Activated CD8-positive, alpha-beta memory T cell treated with anti-CD3 and anti-CD28 coated beads, Interleukin-2, amount 50 U/mL, for 1 hour (primary cell): ENCODE measurements at regions not wholly inside any gene's neighbourhood (a gene's known extent, or its start where the extent isn't known, plus 50 kb on each side); places are given as distances from the start of the nearest gene placed in this dataset.
"Not testable (repeated sequence)": the region's sequence is repeated elsewhere in the genome, so short reads cannot be mapped to it uniquely, and the experiment has no call there.

ENCODE experiments used
- DNase-seq: peaks from one replicate; pipeline ENCODE4 v3.0.0-alpha.2; 2020; ENCODE audit errors: extremely low read depth

GRCh38 chr4:19038231-19038630 lies 1016.7 kb upstream of the LCORL start:
- DNase-seq: no peak

- DNase-seq: no peak
Measured at GRCh38 chr4:19033816-19034733, 1012.5 kb upstream of the LCORL start.

- DNase-seq: no peak
Measured at GRCh38 chr4:19030536-19030935, 1009.0 kb upstream of the LCORL start.

DNA sequence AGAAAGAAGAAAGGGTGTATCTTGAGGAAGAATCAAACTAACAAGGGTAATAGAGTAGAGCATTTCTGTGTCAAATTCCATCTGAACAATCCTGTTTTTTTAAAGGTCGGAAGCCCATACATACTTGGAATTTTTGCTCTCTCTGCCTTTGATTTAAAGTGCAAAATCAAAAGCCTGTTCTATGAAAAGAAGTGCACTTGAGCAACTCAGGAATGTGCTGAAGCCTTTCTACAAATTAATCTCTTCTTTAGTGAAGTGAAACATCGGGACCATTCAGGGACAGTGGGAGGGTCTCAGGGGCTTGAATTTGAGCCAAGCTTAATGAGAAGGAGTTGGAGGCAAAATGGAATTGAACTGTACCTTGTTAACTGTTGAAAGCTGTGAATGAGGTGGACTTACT lies 1008.5 kb upstream of the LCORL start:
- no peak for DNase-seq

GRCh38 chr4:19026281-19026680 lies 1004.7 kb upstream of the LCORL start:
- DNase-seq: no peak

DNA sequence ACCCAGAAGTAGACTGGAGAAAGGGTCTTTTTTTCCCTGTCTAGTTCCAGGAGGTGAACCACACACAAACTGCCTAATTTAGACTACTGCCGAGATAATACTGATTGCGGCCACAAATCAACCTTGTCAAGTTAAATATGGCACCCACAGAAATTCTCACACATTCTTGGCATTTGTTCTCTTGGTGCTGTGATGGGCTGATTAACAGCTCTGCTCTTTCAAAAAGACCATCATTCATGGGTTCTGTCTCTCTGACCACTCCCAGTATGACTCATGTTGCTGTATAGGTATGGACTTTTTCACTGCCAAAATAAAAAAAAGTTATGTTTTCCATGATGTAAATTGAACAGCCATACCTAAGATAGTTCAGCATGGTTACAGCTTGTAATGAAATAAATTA lies 1003.5 kb upstream of the LCORL start:
- DNase-seq: no peak

DNA sequence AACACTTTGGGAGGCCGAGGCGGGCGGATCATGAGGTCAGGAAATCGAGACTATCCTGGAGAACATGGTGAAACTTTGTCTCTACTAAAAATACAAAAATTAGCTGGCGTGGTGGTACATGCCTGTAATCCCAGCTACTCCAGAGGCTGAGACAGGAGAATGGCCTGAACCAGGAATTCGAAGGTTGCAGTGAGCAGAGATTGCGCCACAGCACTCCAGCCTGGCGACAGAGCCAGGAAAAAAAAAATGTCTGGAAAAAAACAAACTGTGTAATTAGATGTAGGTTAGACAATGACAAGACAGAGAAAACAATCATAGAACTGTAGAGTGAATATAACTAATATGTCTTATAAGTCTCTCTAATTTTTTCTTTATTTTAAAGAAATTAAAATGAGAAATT lies 1002.5 kb upstream of the LCORL start:
- DNase-seq: no peak

DNA sequence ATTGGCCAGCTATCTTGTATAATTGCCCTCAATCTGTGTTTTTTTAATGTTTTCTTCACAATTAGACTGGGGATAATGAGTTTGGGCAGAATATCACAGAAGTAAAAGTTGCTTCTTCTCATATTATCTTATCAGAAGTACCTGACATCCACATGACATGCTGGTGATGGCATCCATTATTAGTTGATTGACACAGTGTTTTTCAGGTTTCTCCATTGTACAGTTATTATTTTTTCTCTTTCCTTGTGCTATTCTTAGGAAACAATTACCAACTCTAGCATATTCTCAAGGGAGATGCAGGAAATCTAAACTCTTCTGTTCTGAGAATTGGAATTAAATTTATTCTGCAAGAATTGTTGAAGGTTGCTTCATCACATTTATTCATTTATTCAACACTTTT lies 1000.1 kb upstream of the LCORL start:
- no peak for DNase-seq

DNA sequence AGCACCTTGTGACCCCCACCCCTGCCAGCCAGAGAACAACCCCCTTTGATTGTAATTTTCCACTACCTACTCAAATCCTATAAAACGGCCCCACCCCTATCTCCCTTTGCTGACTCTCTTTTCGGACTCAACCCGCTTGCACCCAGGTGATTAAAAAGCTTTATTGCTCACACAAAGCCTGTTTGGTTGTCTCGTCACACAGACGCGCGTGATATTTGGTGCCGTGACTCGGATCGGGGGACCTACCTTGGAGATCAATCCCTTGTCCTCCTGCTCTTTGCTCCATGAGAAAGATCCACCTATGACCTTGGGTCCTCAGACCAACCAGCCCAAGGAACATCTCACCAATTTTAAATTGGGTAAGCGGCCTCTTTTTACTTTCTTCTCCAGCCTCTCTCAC lies 995.0 kb upstream of the LCORL start:
- DNase-seq: not testable (repeated sequence)

DNA sequence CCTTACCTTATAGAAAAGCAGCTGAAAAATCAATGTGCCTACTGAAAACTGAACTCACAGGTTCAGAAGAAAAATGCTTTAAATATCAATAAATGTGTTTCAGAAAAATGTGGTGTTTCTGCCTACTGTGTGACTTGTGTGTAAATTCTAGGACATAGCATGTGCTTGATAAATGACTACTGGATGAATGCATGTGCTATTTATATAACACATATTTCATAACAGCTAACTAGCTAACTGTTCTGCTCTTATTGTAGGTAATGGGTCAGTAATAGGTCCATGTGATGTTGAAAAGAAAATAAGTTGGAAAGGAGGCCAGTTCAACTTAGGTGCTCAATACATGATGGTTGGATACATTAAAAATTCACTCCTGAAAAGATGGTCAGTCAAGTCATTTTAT lies 993.0 kb upstream of the LCORL start:
- no peak for DNase-seq

DNA sequence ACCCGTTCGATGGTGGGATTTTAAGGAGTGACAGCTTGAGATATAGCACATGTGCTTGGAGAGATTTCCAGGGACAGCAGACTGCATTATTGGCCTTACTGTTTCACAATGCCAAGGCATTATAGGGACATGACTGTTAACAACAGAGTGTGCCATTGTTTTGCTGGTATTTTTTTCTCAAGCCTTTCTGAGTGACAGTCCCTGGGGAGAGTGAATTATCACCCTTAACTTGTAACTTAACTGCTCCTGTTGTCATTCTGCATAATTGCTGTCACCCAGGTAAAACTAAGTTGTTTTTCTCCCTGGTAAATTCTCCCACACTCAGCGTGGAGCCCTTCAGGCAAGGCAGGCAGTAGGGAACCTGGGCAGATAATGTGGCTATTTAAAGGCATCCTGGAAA lies 989.2 kb upstream of the LCORL start:
- DNase-seq: no peak

DNA sequence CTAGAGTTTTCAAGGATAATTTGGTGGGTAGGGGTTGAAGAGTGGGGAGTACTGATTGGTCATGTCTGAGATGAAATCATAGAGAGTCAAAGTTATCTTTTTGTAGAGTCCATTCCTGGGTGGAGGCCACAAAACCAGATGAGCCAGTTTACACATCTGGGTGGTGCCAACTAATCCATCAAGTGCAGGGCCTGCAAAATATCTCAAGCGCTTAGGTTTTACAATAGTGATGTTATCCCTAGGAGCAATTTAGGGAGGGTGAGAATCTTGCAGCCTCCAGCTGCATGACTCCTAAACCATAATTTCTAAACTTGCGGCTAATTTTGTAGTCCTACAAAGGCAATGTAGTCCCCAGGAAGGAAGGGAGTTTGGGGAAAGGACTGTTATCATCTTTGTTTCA lies 988.3 kb upstream of the LCORL start:
- DNase-seq: no peak

DNA sequence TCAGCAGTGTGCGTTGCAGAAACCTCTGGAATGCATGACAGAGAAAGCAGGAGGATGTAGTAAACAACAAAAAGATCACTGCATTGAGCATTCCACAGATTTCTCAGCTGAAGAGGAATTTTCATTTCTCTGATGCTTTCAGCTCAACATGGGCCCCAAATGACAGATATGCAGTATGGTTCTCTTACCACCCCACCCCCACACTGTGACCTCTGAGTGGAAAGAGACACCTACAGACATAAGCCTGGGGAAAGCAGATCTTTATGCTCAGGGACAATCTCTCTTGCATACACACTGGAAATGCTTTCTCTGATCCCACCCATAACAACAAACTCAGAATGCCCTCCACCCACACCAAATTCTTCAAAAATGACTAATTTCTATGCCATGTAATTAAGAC lies 983.7 kb upstream of the LCORL start:
- no peak for DNase-seq

DNA sequence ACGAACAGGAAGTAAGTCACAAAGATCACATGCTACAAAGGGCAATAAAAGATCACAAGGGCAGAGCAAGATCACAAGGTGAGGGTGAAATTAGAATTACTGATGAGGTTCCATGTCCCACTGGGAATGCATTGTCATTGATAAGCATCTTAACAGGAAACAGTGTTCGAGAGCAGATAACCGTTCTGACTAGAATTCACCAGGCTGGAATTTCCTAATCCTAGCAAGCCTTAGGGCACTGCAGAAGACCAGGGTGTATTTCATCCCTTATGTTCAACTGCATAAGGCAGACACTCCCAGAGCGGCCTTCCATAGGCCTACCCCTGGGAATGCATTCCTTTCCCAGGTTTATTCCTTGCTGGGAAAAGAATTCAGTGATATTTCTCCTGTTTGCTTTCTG lies 980.6 kb upstream of the LCORL start:
- DNase-seq: no peak

- no peak for DNase-seq
Measured at GRCh38 chr4:18999595-18999994, 978.0 kb upstream of the LCORL start.

DNA sequence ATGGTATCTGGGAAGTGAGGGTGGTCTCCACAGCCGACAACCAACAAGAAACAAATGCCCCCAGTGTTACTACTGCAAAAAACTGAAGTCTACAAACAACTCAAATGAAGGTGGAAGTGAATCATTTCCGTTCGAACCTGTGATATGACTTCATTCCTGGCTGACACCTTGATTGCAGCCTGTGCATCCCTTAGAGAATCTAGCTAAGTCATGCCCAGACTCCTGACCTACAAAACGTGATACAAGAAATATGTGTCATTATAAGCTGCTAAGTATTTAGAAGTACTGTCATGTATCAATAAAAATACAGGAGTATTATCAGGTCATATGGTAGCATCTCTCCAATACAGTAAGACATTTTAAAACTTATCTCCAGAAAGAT lies 959.7 kb upstream of the LCORL start:
- no peak for DNase-seq

DNA sequence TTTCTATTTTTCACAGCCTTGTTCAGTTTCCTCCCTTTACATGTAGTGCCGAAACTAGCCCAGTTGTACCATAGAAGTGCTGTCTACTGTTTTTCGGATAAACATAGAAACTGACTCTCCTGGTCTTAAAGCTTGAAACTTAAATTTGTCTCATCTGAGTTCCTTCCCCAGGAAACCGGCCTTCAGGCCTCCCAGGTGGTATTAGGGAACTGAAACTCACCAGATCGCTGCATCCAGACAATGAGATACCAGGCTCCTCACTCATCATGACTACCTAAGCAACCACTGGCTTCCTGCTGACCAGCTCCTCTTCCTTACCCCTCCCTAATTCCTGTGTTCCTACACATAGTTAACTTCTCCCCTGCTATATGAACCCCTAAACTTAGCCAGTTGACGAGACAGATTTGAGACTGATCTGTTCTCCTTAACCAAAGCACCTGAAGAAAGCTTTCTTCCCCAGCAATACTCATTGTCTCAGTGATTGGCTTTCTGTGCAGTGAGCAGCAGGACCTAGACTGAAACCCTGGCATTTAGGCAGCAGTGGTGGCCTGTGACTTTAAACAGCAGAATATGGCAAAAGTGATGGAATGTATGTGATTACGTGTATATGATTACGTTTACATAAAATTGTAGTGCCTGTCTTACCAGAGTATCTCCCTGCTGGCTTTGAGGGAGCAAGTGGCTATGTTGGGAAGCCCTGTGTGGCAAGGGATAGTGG lies 959.1 kb upstream of the LCORL start:
- no peak for DNase-seq

DNA sequence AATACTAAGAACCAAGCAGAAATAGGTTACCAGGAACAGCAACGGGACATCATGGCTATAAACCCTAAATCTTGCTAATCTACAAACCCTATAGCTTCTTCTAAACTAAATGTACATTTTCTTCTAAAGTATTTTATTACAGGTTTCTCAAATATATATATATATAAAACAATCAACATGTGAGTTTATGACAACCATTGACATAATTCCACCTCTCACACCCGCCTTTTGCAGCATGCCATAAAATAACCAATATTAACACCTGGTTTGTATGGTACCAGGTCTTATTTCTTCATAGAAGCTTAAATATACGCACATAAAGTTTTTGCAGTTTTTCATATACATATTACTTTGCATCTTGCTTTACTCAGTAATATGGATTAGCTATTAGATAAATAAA lies 955.3 kb upstream of the LCORL start:
- DNase-seq: no peak

DNA sequence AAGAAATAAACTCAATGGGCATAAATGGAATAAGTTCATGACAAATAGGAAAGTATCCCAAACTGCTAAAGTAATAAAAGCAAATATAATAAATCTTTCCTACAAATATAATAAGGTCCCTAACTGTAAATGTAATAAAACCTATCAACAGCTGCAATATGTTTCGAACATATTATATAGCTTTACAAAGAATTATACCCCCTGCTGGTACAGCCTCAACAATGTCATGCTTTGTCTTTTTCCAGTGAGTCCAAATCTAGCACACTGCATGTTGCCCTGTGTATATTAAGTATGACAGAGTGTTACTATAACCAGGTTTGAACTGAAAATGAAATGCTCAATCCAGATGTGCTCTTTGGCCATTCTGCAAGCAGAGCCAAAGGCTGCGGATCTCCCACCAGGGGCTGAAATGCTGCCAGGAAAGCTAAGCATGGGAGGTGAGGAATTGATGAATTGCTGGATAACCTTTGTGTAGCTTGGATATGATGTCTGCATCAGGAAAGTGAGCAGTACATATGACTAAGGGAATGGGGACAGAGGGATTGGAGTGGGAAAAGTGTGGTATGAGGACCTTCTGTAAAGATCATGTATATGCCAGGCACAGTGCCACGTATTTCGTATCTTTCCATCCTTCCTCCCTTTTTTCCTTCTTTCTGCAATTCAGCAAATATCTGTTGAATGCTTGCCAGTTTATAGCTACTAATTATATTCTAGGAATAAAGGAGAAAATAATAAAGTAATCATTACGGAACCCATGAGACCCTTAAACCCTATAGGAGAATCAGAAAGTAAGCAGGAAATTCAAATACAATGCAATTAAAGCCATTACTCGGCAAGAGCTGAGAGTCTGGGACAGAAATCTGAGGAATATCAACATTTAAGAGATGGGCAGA lies 954.6 kb upstream of the LCORL start:
- DNase-seq: no peak

DNA sequence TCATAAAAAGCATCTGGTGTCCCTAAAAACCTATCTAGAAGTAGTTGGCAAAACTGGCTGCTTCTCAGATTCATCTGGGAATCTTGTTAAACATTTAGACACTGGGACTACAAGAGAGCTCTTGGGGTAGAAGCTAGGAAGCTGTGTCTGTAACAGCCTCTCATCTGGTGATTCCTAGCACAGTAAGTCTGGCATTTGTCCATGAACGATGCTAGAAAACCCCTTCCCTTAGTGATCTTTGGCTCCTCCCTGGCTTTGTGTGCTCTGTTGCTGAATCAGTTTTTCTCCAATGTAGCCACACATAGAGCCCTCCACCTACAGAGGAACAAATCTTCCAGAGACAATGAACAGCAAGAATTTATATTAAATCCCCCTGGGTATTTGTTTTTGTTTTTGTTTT lies 951.7 kb upstream of the LCORL start:
- DNase-seq: no peak

DNA sequence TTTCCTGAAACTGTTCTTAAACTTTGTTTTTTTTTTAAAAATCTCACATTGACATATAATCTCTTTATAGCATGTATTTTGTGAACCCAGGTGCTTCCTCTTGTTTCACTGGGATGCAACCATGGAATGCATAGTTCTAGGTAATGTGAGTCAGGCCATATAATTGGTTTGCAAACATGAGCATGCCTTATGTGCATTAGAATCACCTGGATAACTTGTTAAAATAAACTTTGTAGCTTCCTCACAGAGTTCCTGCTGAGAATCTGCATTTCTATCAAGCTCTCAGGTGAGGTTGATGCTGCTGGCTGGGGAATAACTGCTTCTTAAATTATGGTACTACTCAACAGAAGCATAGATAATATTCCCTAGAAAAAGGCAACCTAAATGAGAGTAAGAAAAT lies 940.3 kb upstream of the LCORL start:
- no peak for DNase-seq

GRCh38 chr4:18961266-18961665 lies 939.7 kb upstream of the LCORL start:
- no peak for DNase-seq
